ENCODE measurements at regions not wholly inside any gene's neighbourhood (a gene's known extent, or its start where the extent isn't known, plus 50 kb on each side); places are given as distances from the start of the nearest gene placed in this dataset.

GRCh38 chr3:162678941-162679340, 1182.3 kb downstream of the OTOL1 start:
- Histone ChIP-seq H3K4me3 (no peak overlapping the region), H3K9ac (ENCODE audit: insufficient read depth in 1 of 2, low read length in 2 of 2) (no peak overlapping the region), H3K36me3 (ENCODE audit: control insufficient read depth in 4 of 4, insufficient read depth in 4 of 4, low read length in 4 of 4) (no peaks in the 10 kb centered on the region), H3K4me1 (ENCODE audit: control insufficient read depth in 5 of 5, insufficient read depth in 5 of 5, low read length in 5 of 5) (peaks cover 0 to 4% (median 0%) of the 10 kb centered on the region in 5 donors), H3K9me3 (ENCODE audit: control insufficient read depth in 4 of 4, insufficient read depth in 3 of 4, low read length in 3 of 4) (no peaks in the 10 kb centered on the region), H3K27me3 (ENCODE audit: control insufficient read depth in 3 of 3, insufficient read depth in 3 of 3, low read length in 2 of 3) (no peaks in the 10 kb centered on the region), H3K27ac (ENCODE audit: low read depth in 1 of 2, low read length in 1 of 2) (no peak overlapping the region)
- TF ChIP-seq, protein P1, sequence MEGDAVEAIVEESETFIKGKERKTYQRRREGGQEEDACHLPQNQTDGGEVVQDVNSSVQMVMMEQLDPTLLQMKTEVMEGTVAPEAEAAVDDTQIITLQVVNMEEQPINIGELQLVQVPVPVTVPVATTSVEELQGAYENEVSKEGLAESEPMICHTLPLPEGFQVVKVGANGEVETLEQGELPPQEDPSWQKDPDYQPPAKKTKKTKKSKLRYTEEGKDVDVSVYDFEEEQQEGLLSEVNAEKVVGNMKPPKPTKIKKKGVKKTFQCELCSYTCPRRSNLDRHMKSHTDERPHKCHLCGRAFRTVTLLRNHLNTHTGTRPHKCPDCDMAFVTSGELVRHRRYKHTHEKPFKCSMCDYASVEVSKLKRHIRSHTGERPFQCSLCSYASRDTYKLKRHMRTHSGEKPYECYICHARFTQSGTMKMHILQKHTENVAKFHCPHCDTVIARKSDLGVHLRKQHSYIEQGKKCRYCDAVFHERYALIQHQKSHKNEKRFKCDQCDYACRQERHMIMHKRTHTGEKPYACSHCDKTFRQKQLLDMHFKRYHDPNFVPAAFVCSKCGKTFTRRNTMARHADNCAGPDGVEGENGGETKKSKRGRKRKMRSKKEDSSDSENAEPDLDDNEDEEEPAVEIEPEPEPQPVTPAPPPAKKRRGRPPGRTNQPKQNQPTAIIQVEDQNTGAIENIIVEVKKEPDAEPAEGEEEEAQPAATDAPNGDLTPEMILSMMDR (IDR thresholded peaks at IDR 0.05; ENCODE audit: control extremely low read depth, extremely low read depth): no peak
- peak in 2 of 3 donors; percentile 30 to 57 for DNase-seq
- no peak for ATAC-seq (ENCODE audit: insufficient read depth, low FRiP score)
- 82 to 92% methylated on average over 2 of the region's 2 CpGs for WGBS, 2 donors

DNA sequence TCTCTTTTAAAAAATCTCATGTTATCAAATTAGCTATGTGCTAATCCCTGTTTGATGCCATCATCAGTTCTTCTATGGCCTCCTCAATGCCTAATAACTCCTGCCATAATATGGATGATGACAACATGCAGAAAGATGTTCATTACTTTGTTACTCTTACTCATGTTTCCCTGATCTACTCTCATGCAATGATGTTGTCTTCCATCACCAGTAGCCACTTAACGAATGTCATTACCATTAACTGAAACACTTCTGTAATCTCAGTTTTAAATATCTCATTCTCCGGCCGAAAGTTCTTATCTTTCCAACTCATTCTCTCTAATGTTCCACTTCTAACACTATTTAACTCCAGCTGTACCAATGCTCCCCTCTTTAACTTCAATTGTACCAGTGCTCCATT, 1187.7 kb downstream of the OTOL1 start:
- H3K9ac ChIP-seq (ENCODE audit: insufficient read depth in 1 of 2, low read length in 2 of 2): no peak overlapping the region
- TF ChIP-seq, protein P1 (IDR thresholded peaks at IDR 0.05; ENCODE audit: control extremely low read depth, extremely low read depth): no peak
- ATAC-seq (ENCODE audit: insufficient read depth, low FRiP score) (no peak), DNase-seq (no peak)
- H3K27ac ChIP-seq (ENCODE audit: low read depth in 1 of 2, low read length in 1 of 2): no peak overlapping the region
- no peak overlapping the region for H3K4me3 ChIP-seq
- H3K9me3 ChIP-seq (ENCODE audit: control insufficient read depth in 4 of 4, insufficient read depth in 3 of 4, low read length in 3 of 4): no peaks in the 10 kb centered on the region
- H3K27me3 ChIP-seq (ENCODE audit: control insufficient read depth in 3 of 3, insufficient read depth in 3 of 3, low read length in 2 of 3): no peaks in the 10 kb centered on the region
- WGBS, 2 donors: 47 to 72% methylated on average over 3 of the region's 3 CpGs
- H3K36me3 ChIP-seq (ENCODE audit: control insufficient read depth in 4 of 4, insufficient read depth in 4 of 4, low read length in 4 of 4): no peaks in the 10 kb centered on the region
- H3K4me1 ChIP-seq (ENCODE audit: control insufficient read depth in 5 of 5, insufficient read depth in 5 of 5, low read length in 5 of 5): no peaks in the 10 kb centered on the region

DNA sequence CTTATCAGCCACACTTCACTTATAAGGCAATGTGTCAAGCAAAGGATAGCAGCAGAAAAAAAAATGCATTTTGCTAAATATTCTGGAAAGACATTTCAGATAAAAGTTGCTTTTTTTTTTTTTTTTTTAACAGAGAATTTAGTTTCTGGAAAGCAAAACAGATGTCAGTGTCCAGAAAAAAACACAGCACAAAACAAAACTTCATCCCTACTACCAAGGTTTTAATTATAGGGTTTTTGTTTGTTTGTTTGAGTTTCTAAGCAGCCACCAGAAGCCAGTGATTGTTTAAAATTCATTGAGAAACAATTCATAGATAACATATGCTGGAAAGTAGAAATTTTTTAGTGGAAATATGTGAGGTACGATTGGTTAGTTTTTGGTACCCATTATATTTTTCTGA, 1202.7 kb downstream of the OTOL1 start:
- H3K27me3 ChIP-seq (ENCODE audit: control insufficient read depth in 3 of 3, insufficient read depth in 3 of 3, low read length in 2 of 3): no peaks in the 10 kb centered on the region
- DNase-seq (peak in 2 of 3 donors; percentile 77 to 84), ATAC-seq (ENCODE audit: insufficient read depth, low FRiP score) (no peak)
- H3K4me1 ChIP-seq (ENCODE audit: control insufficient read depth in 5 of 5, insufficient read depth in 5 of 5, low read length in 5 of 5): peaks cover 0 to 24% (median 0%) of the 10 kb centered on the region in 5 donors
- H3K4me3 ChIP-seq: no peak overlapping the region
- 67 to 80% methylated on average over 1 of the region's 1 CpG for WGBS, 2 donors
- H3K27ac ChIP-seq (ENCODE audit: low read depth in 1 of 2, low read length in 1 of 2): no peak overlapping the region
- no peaks in the 10 kb centered on the region for H3K9me3 ChIP-seq (ENCODE audit: control insufficient read depth in 4 of 4, insufficient read depth in 3 of 4, low read length in 3 of 4)
- TF ChIP-seq, protein P1 (IDR thresholded peaks at IDR 0.05; ENCODE audit: control extremely low read depth, extremely low read depth): no peak
- H3K9ac ChIP-seq (ENCODE audit: insufficient read depth in 1 of 2, low read length in 2 of 2): no peak overlapping the region
- no peaks in the 10 kb centered on the region for H3K36me3 ChIP-seq (ENCODE audit: control insufficient read depth in 4 of 4, insufficient read depth in 4 of 4, low read length in 4 of 4)

DNA sequence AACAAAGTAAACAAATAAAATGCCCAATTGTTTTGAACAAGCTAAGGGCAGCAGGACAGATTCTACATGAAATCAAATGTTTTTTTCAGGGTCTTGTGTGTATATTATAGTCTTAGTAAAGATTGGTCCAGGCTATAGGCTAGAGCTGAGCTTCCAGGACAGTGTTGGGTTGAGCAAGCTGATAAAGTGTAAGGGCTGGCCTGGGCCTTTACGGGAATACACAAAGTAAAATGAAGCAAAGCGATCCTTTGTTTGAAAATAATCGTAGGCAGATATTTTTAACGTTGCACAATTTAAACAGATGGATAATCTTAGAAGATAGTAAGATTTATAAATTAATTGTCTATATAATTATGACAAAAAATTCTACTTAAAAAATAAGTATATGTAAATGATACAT, 1204.6 kb downstream of the OTOL1 start:
- TF ChIP-seq, protein P1 (IDR thresholded peaks at IDR 0.05; ENCODE audit: control extremely low read depth, extremely low read depth): no peak

More for the DNA sequence above, 1204.6 kb downstream of the OTOL1 start:
- H3K9ac ChIP-seq (ENCODE audit: insufficient read depth in 1 of 2, low read length in 2 of 2): no peak overlapping the region
- H3K27me3 ChIP-seq (ENCODE audit: control insufficient read depth in 3 of 3, insufficient read depth in 3 of 3, low read length in 2 of 3): no peaks in the 10 kb centered on the region
- H3K9me3 ChIP-seq (ENCODE audit: control insufficient read depth in 4 of 4, insufficient read depth in 3 of 4, low read length in 3 of 4): no peaks in the 10 kb centered on the region
- ATAC-seq (ENCODE audit: insufficient read depth, low FRiP score) (no peak), DNase-seq (peak; percentile 25 to 67 (median 62))
- no peak overlapping the region for H3K27ac ChIP-seq (ENCODE audit: low read depth in 1 of 2, low read length in 1 of 2)
- H3K4me1 ChIP-seq (ENCODE audit: control insufficient read depth in 5 of 5, insufficient read depth in 5 of 5, low read length in 5 of 5): peaks cover 0 to 26% (median 0%) of the 10 kb centered on the region in 5 donors
- WGBS, 2 donors: 90 to 91% methylated on average over 4 of the region's 4 CpGs
- no peaks in the 10 kb centered on the region for H3K36me3 ChIP-seq (ENCODE audit: control insufficient read depth in 4 of 4, insufficient read depth in 4 of 4, low read length in 4 of 4)
- H3K4me3 ChIP-seq: no peak overlapping the region
